Activated CD4-positive, alpha-beta T cell treated with anti-CD3 and anti-CD28 coated beads, Interleukin-2, amount 10 ng/mL, durations not matched to agents 7 days and 5 days (primary cell): ENCODE measurements at regions not wholly inside any gene's neighbourhood (a gene's known extent, or its start where the extent isn't known, plus 50 kb on each side); places are given as distances from the start of the nearest gene placed in this dataset.

Experiments
- CTCF ChIA-PET: fragments of 350-600 bp; sonication (Branson Sonifier 250); formaldehyde crosslinking; loops from one replicate; lab custom pipeline; 2021; ENCODE audit warnings: antibody characterized with exemption; lab: Charles Lee
- POLR2A ChIA-PET: fragments of 350-600 bp; sonication (Branson Sonifier 250); formaldehyde crosslinking; loops from one replicate; lab custom pipeline; 2021; ENCODE audit warnings: antibody characterized with exemption; lab: Charles Lee
- DNase-seq: peaks from one replicate; pipeline ENCODE4 v3.0.0-alpha.2; 2020
- H3K27ac Mint-ChIP-seq: one replicate; pipeline ENCODE4 v1.8.0; 2021; ENCODE audit warnings: mild to moderate bottlenecking, moderate library complexity, mixed read lengths
- H3K27me3 Mint-ChIP-seq: one replicate; pipeline ENCODE4 v1.8.0; 2021; ENCODE audit warnings: mixed read lengths
- H3K36me3 Mint-ChIP-seq: one replicate; pipeline ENCODE4 v1.8.0; 2021; ENCODE audit warnings: low read depth, mixed read lengths
- H3K4me1 Mint-ChIP-seq: one replicate; pipeline ENCODE4 v1.8.0; 2021; ENCODE audit warnings: mixed read lengths
- H3K4me3 Mint-ChIP-seq: one replicate; pipeline ENCODE4 v1.8.0; 2021; ENCODE audit warnings: mild to moderate bottlenecking, moderate library complexity, mixed read lengths
- H3K9me3 Mint-ChIP-seq: one replicate; pipeline ENCODE4 v1.8.0; 2021; ENCODE audit warnings: mixed read lengths

- no peaks in the 10 kb centered on the region for H3K9me3 Mint-ChIP-seq
- H3K4me1 Mint-ChIP-seq = no peaks in the 10 kb centered on the region
- no peaks in the 10 kb centered on the region for H3K36me3 Mint-ChIP-seq
- ChIA-PET POLR2A (no interaction called here), CTCF (no interaction called here)
- no peak overlapping the region for H3K27ac Mint-ChIP-seq
- no peak overlapping the region for H3K4me3 Mint-ChIP-seq
- no peaks in the 10 kb centered on the region for H3K27me3 Mint-ChIP-seq
- no peak for DNase-seq
Observed at GRCh38 chr6:18845896-18846295, 458.7 kb downstream of the RNF144B start.

- Mint-ChIP-seq H3K9me3 (no peaks in the 10 kb centered on the region), H3K27me3 (no peaks in the 10 kb centered on the region), H3K27ac (no peak overlapping the region), H3K4me1 (no peaks in the 10 kb centered on the region), H3K36me3 (no peaks in the 10 kb centered on the region), H3K4me3 (no peak overlapping the region)
- no peak for DNase-seq
- CTCF ChIA-PET = no interaction called here
- POLR2A ChIA-PET = no interaction called here
Observed at GRCh38 chr6:18846327-18846726, 459.2 kb downstream of the RNF144B start.

GRCh38 chr6:18861204-18861603, 474.1 kb downstream of the RNF144B start:
- H3K27me3 Mint-ChIP-seq = no peaks in the 10 kb centered on the region
- no peak overlapping the region for H3K4me3 Mint-ChIP-seq
- no peaks in the 10 kb centered on the region for H3K36me3 Mint-ChIP-seq
- DNase-seq = no peak
- no peaks in the 10 kb centered on the region for H3K4me1 Mint-ChIP-seq
- ChIA-PET CTCF (no interaction called here), POLR2A (no interaction called here)
- no peak overlapping the region for H3K27ac Mint-ChIP-seq
- H3K9me3 Mint-ChIP-seq = peaks cover 7% of the 10 kb centered on the region

GRCh38 chr6:18883268-18883667, 496.1 kb downstream of the RNF144B start:
- no peak for DNase-seq
- no peak overlapping the region for H3K27ac Mint-ChIP-seq
- H3K9me3 Mint-ChIP-seq = no peaks in the 10 kb centered on the region
- POLR2A ChIA-PET = no interaction called here
- CTCF ChIA-PET = no interaction called here
- no peaks in the 10 kb centered on the region for H3K36me3 Mint-ChIP-seq
- H3K27me3 Mint-ChIP-seq = no peaks in the 10 kb centered on the region
- H3K4me1 Mint-ChIP-seq = no peaks in the 10 kb centered on the region
- H3K4me3 Mint-ChIP-seq = no peak overlapping the region

GRCh38 chr6:18883851-18884250, 496.7 kb downstream of the RNF144B start:
- Mint-ChIP-seq H3K4me3 (no peak overlapping the region), H3K36me3 (no peaks in the 10 kb centered on the region), H3K4me1 (no peaks in the 10 kb centered on the region), H3K27me3 (no peaks in the 10 kb centered on the region), H3K9me3 (no peaks in the 10 kb centered on the region), H3K27ac (no peak overlapping the region)
- DNase-seq = no peak
- CTCF ChIA-PET = no interaction called here
- POLR2A ChIA-PET = no interaction called here

- Mint-ChIP-seq H3K4me1 (no peaks in the 10 kb centered on the region), H3K27me3 (no peaks in the 10 kb centered on the region)
Observed at GRCh38 chr6:18893540-18894269, 506.6 kb downstream of the RNF144B start.

GRCh38 chr6:18897350-18897749, 510.2 kb downstream of the RNF144B start:
- Mint-ChIP-seq H3K27me3 (no peaks in the 10 kb centered on the region), H3K27ac (no peak overlapping the region), H3K4me1 (no peaks in the 10 kb centered on the region), H3K4me3 (no peak overlapping the region), H3K9me3 (no peaks in the 10 kb centered on the region), H3K36me3 (no peaks in the 10 kb centered on the region)
- DNase-seq = no peak
- ChIA-PET POLR2A (no interaction called here), CTCF (no interaction called here)

More at GRCh38 chr6:18893540-18894269, 506.6 kb downstream of the RNF144B start:
- CTCF ChIA-PET = interaction anchor here (0.6 kb wide), 1 partner anchor 883 kb away, joined by 3 read pairs; no protein-coding TSS in a partner anchor
- H3K9me3 Mint-ChIP-seq = no peaks in the 10 kb centered on the region
- H3K36me3 Mint-ChIP-seq = no peaks in the 10 kb centered on the region
- no peak overlapping the region for H3K27ac Mint-ChIP-seq
- POLR2A ChIA-PET = no interaction called here
- DNase-seq = no peak
- H3K4me3 Mint-ChIP-seq = no peak overlapping the region

- H3K9me3 Mint-ChIP-seq = no peaks in the 10 kb centered on the region
- H3K4me3 Mint-ChIP-seq = no peak overlapping the region
- CTCF ChIA-PET = no interaction called here
- no peaks in the 10 kb centered on the region for H3K4me1 Mint-ChIP-seq
- no peak overlapping the region for H3K27ac Mint-ChIP-seq
- no peak for DNase-seq
- H3K36me3 Mint-ChIP-seq = no peaks in the 10 kb centered on the region
- POLR2A ChIA-PET = no interaction called here
- no peaks in the 10 kb centered on the region for H3K27me3 Mint-ChIP-seq
Observed at GRCh38 chr6:18904681-18905080, 517.5 kb downstream of the RNF144B start.

- CTCF ChIA-PET = interaction anchor here (0.6 kb wide), 1 partner anchor 119 kb away, joined by 3 read pairs; no protein-coding TSS in a partner anchor
- Mint-ChIP-seq H3K27me3 (no peaks in the 10 kb centered on the region), H3K4me3 (no peak overlapping the region), H3K36me3 (no peaks in the 10 kb centered on the region), H3K9me3 (peaks cover 2% of the 10 kb centered on the region), H3K27ac (no peak overlapping the region), H3K4me1 (no peaks in the 10 kb centered on the region)
- DNase-seq = no peak
- POLR2A ChIA-PET = no interaction called here
Observed at GRCh38 chr6:18920701-18921100, 533.6 kb downstream of the RNF144B start.

GRCh38 chr6:18931086-18931485, 543.9 kb downstream of the RNF144B start:
- CTCF ChIA-PET = no interaction called here
- H3K27me3 Mint-ChIP-seq = no peaks in the 10 kb centered on the region
- POLR2A ChIA-PET = no interaction called here

GRCh38 chr6:18958146-18958545, 571.0 kb downstream of the RNF144B start:
- Mint-ChIP-seq H3K36me3 (no peaks in the 10 kb centered on the region), H3K27me3 (no peaks in the 10 kb centered on the region), H3K27ac (no peak overlapping the region), H3K9me3 (peaks cover 5% of the 10 kb centered on the region), H3K4me3 (no peak overlapping the region), H3K4me1 (no peaks in the 10 kb centered on the region)
- POLR2A ChIA-PET = no interaction called here
- CTCF ChIA-PET = no interaction called here
- no peak for DNase-seq

More at GRCh38 chr6:18931086-18931485, 543.9 kb downstream of the RNF144B start:
- Mint-ChIP-seq H3K36me3 (no peaks in the 10 kb centered on the region), H3K27ac (no peak overlapping the region), H3K4me1 (no peaks in the 10 kb centered on the region), H3K4me3 (no peak overlapping the region), H3K9me3 (no peaks in the 10 kb centered on the region)
- no peak for DNase-seq

- Mint-ChIP-seq H3K4me1 (no peaks in the 10 kb centered on the region), H3K9me3 (peaks cover 5% of the 10 kb centered on the region)
- CTCF ChIA-PET = no interaction called here
Observed at GRCh38 chr6:18961566-18961965, 574.4 kb downstream of the RNF144B start.

GRCh38 chr6:18962361-18962905, 575.3 kb downstream of the RNF144B start:
- ChIA-PET POLR2A (no interaction called here), CTCF (no interaction called here)
- Mint-ChIP-seq H3K4me3 (no peak overlapping the region), H3K9me3 (peaks cover 2% of the 10 kb centered on the region), H3K36me3 (no peaks in the 10 kb centered on the region), H3K27me3 (no peaks in the 10 kb centered on the region), H3K4me1 (no peaks in the 10 kb centered on the region), H3K27ac (no peak overlapping the region)
- no peak for DNase-seq

More at GRCh38 chr6:18961566-18961965, 574.4 kb downstream of the RNF144B start:
- POLR2A ChIA-PET = no interaction called here
- H3K27ac Mint-ChIP-seq = no peak overlapping the region
- DNase-seq = no peak
- H3K4me3 Mint-ChIP-seq = no peak overlapping the region
- no peaks in the 10 kb centered on the region for H3K27me3 Mint-ChIP-seq
- H3K36me3 Mint-ChIP-seq = no peaks in the 10 kb centered on the region
